Right renal pelvis (tissue), 4 donors: ENCODE measurements at regions not wholly inside any gene's neighbourhood (a gene's known extent, or its start where the extent isn't known, plus 50 kb on each side); places are given as distances from the start of the nearest gene placed in this dataset.

Source experiments
- DNase-seq, 4 donors: peaks; one replicate each; pipeline ENCODE4 v3.0.0-alpha.2; 2013; ENCODE audit warnings: low read depth in 4 of 4, low spot score in 3 of 4, missing footprints in 1 of 4

DNA sequence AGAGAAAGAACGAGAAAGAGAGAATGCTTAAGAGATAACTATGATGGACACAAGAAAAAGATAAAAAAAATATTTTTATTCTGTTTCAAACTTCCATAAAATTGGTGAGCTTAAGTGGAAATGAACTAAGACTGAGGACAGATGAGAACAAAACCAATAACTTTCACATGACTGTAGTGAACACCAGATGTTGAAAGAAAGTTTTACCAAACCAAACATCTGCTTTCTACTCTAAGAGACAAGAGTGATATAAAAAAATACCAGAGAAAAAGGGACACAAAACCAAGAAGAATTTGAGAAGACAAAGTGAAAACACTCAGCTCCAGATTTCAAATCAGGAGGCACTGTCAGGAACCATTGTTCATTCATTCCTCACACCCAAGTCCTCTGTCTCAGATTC is 147.9 kb downstream of the IMPG2 start:
- DNase-seq = no peak

DNA sequence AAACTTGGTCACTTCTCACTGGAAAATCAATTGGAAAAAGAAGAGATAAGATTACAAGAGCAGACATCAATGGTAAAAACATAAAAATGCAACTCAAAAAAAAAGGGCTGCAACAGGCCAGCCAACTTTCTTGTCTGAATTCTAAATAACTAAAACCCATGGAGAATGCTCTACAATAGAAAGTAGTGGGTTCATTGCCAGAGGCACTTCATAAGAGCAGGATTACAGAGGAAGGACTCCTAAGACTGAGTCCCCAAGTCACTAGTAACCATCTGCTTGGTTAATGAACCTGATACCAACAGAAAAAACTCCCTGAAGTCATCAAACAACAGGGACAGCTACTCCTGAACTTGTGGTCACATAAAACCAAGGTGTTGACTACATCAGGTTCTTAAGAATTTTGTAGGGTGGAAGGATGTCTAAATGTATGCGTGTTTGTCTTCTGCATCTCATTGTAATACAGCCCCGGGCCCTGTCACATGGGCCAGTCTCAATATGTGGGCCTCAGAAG is 148.6 kb downstream of the IMPG2 start:
- DNase-seq = no peak

DNA sequence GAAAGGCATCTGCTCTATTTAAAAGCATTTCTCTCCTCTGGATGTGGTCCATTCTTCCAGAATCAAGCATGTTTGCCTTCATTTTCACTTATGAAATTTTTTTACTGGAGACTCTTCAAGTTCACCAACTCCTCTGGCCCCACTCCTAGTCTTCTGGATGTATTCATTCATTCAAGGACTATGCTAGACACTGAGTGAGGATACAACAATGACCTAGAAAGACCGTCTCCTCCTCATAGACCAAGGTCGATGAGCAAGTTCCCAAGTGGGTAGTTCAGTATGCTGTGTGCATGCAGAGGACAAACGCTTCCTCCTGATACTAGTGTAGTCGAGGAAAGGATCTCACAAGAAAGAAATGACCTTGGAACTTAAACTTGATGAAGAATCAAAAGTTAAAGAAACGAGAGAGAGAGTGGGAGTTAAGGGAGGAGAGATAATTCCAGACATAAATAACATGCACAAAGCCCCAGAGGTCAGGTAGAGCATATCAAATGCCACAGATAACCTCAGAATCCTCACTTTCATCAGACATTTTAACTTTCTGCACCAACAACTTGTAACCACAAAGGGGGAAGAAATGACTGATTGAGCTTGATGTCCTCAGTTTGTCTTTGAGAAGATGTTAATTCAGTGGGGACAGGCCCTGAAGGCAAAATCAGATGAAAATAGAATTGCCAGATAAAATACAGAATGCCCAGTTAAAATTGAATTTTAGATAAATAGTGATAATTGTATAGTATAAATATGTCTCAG is 149.4 kb downstream of the IMPG2 start:
- no peak for DNase-seq

DNA sequence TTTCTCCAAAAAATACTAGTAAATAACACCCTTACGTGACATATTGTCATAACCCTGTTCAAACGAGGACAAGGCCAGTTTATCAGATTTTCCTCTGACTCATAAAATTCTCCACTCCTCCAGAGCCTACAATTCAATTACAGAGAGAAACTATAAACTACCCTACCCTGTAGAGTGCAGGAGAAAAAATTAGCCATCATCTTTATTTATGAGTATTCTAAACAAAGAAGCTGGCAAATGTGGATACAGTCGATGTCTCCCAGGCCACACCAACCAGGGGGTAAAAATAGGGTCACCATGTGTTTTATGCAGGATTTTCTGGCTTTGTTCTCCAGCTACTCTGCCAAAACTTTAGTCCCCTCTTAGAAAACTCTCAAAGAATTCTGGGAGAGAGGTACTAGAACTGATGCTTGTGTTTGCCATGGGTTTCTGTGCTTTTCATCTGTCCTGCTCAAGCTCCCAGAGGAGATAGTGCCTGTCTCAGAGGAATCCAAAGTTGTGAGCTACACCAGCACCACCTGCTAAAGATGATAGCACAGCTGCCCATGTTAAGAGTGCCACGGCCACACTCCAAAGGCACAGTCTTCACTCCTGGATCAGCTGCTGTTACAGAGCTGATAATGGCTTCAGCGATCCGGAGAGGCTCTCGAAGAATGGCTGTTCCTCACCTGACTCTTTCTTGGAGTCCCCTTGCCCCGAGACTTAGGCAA is 150.2 kb downstream of the IMPG2 start:
- no peak for DNase-seq

DNA sequence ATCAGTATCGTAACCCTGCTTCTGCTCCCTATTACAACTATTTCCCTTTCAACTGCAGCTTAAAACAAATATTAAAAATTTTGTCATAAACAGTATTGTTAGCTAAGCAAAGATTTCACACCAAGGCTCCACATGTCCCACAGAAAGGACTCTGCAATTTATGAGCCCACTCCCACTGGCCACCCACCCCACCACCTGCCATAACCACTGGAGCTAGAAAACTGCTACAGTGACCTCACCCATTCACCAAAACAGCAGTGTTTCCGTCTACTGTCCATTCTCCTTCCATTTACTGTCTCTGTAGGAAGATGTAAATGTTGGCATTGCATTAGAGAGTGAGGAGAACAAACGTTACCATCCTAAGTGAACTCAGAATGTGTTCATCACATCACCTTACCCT is 150.9 kb downstream of the IMPG2 start:
- no peak for DNase-seq

DNA sequence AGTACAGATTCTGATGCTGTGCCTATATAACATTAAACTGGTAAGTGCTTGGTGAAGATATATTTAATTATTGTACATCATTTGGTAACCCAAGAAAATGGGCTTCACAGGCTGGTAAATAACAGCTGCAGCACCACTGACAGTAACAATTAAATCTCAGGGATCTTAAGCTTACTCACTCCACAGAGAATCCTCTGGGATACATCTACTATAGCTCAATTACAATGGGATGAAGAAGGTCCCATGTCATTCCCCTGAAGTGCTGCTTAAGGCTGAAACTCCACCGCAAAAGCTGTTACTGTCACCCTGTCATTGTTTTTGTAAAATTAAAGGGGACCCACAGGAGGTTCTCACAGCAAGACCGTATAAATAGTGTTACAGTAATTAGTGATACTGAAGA is 153.0 kb downstream of the IMPG2 start:
- DNase-seq = no peak

DNA sequence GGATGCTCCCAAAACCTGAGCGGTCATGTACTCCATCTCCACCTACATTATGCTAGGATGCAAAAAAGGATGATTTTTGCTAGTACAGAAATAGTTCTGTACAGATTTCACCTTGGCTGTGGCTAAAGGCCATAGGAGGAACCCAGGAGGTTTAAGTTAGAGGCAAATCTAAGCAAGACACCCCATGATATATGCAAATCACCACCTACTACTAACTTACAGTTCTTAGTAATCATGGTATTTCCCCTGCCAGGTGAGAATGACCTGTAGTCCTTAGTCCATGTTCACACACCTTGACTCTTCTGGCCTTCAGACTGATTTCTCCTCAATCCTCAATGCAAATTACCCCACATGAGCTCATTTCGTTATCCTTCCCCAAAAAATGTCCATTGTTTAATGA is 154.2 kb downstream of the IMPG2 start:
- DNase-seq = no peak

DNA sequence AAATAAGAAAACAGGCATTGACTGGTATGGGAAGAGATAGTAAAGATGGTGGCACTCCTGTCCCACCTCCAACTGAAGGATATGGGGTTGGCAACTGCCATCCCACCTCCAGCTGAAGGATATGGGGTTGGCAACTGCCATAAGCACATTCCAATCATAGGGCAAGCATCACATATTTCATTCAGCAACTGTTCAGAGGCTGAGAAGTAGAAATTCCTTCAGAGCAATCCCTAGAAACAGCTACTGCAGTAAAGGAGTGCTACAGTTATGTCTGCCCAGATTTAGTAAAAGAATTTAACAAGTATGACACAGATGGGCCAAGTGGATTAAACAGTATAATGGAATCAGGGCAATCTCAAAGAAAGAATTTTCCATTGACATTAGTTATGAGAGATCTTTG is 156.8 kb downstream of the IMPG2 start:
- no peak for DNase-seq

DNA sequence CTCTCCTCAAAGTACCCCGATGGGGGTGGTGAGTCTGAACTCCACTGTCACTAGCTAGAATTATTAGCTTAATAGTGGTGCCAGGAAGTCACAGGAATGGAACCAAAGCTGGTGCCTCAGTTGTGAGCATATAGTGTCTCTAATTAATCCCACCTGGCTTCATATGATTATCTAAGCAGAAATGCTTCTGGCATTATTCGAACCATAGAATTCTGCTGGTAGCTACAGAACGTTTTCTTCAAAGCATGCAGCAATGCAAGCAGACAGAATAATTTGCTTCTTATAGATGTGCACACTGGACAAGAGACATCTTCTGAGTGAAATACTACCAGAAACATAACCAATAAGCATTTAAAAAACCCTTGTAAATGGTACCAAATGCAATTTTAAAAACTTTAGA is 160.9 kb downstream of the IMPG2 start:
- no peak for DNase-seq

DNA sequence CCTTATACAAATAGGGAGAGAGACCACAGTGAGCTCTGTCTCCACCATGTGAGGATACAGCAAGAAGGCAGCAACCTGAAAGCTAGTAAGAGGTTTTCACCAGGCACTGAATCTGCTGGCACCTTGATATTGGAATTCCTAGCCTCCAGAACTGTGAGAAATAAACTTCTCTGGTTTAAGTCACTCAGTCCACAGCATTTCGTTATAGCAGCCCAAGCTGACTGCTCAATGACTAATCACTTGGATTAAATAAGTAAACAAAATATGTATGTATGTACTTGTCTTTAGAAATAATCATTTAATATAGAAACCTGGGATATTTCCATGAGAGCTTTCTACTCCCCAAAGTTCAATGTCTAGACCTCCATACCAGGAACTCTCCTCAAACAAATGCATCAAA is 162.0 kb downstream of the IMPG2 start:
- DNase-seq = no peak

DNA sequence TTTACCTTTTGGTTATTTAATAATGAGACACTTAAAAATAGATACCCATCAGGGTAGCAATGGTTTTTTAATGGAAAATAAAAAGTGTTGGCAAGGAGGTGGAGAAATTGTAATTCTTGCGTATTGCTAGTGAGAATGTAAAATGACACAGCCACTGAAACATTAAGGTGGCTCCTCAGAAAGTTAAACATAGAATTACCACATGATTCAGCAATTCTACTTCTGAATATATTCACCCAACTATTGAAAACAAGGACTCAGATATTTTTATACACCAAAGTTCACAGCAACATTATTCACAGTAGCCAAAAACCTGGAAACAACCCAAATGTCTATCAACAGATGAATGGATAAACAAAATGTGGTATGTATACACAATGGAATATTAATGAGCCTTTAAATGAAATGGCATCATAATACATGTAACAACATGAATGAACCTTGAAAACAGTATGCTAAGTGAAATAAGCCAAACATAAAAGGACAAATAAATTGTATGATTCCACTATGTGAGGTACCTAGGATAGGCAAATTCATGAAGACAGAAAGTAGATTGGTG is 163.5 kb downstream of the IMPG2 start:
- DNase-seq = no peak

DNA sequence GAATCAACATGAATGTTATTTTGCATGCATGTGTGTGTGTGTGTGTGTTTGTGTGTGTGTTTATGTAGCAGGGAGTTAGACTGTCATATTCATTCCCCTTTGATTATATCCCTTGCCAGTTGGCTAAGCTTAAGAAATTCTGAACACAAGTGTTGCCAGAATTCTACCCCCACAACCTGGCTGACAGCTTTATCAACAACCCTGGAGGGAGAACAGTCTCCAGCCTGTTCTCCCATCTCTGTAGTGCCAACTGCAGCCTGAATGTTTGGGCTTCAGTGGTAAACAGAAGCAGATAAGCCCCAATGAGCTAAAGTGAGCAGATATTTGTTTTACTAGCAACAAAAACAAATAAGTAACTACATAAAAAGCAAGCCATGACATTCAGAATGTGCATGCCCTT is 162.6 kb upstream of the ABI3BP start:
- no peak for DNase-seq

DNA sequence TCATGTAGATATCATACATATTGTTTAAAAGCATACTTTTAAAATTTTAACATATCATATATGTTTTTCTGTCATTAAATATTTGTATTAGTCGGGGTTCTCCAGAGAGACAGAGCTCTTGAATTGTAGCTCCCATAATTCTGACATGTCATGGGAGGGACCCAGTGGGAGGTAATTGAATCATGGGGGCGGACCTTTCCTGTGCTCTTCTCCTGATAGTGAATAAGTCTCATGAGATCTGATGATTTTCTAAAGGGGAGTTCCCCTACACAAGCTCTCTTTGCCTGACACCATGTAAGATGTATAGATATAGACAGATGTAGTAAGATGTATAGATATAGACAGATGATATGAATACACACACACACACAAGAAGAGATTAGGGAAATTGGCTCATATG is 161.2 kb upstream of the ABI3BP start:
- no peak for DNase-seq

DNA sequence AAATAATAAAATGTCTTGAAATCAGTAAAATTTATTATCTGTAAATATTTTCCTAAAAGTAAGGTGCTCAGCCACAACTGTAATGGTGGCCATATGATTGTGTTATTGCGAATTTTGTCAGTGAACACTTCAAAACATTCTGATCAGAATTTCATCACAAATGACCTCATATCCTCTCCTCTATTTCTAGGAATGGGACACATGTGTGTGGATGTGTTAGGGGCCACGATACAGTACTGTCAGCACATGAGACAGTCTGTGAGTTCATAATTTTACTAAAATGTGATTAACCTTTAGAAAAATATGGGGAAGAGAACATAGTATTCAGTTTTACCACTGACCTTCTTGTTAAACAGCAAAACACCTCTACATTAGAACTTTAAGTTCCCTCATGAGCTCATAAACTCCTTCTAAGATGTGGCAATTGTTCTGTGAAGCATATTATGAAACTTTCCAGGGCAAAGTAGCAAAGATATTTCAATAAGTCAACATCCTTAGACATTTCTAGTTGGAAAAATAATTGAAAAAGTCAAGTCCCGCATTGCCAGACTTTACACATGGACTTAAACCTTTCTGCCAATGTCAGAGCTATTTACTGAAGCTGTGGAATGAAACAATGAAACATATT is 158.2 kb upstream of the ABI3BP start:
- DNase-seq = no peak

DNA sequence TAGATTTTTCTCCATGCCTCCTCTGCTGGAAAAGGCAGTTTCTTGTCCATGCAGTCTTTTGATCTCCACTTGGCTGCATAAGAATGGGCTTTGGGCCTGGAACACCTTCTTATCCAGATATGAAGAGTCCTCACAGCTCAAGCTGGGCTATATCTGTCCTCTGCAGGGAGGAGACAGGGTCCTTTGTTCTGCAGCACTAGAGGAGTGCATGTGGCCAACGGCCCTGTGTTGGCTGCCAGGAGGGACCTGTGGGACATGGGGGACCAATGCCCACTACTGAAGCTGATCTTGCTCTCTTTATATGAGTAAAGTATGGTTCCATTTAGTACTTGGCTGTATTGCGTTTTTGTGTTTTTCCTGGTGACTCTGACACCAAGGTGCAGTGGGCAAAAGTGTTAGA is 157.3 kb upstream of the ABI3BP start:
- no peak for DNase-seq

DNA sequence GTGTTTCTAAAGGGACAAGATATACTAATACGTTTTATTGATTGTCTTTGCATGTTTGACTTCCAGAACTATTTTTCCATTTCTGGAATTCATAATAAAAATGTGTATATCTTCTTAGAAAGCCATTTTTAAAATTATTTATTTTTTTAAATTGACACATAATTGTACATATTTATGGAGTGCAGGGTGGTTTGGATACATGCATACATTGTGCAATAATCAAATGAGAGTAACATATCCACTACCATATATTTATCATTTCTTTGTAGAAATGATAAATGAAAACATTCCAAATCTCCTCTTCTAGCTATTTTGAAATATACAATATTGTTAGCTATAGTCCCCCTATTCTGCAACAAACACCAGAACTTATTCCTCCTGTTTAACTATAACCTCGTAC is 156.5 kb upstream of the ABI3BP start:
- no peak for DNase-seq

DNA sequence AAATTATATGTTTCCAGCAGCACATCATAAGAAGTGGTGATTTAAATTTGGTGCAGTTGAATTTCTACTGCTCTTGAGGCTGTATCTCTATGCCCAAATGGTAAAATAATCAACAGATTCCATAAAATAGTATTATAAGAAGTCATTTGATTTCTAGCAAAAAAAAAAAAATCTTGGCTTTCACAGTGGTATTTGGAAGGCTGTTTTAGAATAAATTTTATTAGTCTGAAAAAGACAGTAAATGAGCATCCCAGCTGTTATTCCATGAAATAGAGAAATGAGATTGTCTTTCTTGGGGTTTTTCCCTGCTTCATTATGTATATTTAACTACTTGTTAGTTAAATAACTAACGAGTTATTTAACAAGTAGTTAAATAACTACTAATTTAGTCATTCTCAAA is 156.0 kb upstream of the ABI3BP start:
- DNase-seq = no peak

DNA sequence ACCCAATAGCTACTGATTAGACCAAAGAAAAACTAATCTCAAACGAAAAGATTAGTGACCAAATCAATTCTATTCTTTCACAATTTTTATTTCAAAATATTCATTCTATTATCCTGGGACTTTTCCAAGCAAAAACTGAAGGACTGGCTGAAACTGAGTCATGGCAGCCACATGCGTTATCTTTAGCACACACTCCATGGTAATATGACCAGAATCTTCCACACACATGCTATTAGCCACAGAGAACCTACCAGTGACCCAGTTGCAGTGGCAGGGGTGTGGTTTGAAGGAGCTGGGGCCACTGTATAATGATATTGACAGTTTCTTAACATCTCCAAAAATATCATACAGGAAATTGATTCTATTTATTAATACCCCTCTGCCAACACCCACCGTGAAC is 154.8 kb upstream of the ABI3BP start:
- no peak for DNase-seq

DNA sequence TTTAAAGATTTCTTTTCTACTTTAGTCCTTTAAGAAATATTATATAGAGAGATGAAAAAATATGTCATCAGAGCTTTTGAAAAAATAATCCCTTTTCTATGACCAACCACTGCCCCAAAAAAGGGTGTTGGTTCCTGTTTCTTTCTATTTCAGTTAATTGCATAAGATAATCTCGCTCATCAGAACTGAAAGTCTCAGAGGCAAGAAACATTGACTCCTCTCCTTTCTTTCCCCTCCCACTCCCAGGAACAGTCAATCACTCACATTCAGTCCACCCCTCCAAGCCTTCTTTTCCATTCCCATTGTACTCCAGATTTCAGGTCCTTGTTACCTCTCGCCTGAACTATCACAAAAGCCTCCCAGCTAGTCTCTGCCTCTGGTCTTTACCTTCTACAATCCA is 153.7 kb upstream of the ABI3BP start:
- no peak for DNase-seq

DNA sequence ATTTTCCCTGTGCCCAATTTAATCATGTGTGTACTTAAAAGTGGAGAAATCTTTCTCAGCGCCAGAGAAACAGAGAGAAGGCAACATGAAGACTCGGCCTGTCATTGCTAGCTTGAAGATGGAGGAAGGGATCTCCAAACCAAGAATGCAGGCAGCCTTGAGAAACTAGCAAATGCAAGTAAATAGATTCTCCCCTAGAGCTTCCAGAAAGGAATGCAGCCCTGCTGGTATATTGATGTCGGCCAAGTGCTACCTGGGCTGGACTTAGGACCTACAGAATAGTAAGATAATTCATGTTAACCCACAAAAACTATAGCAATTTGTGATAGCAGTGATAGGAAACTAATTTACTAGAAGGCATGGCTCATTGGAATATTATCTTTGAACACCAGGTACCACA is 150.9 kb upstream of the ABI3BP start:
- no peak for DNase-seq

DNA sequence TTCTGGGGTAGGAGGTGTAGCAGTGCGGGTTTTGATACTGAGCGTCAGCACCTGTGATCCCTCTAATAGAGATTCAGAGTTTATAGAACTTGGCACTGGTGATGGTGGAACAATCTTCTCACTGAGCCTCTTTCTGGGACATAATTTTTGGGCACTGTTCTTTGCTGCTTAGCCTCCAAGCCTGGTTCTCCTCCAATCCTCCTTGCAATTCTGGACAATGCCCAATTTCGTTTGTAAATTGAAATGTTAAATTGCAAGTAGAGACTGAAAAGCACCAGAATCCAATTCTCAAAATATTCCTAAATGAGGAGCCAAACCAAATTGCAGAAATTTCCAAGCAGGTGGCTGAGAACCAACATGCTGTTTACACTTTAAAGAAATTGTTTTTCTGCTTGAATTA is 149.8 kb upstream of the ABI3BP start:
- no peak for DNase-seq

DNA sequence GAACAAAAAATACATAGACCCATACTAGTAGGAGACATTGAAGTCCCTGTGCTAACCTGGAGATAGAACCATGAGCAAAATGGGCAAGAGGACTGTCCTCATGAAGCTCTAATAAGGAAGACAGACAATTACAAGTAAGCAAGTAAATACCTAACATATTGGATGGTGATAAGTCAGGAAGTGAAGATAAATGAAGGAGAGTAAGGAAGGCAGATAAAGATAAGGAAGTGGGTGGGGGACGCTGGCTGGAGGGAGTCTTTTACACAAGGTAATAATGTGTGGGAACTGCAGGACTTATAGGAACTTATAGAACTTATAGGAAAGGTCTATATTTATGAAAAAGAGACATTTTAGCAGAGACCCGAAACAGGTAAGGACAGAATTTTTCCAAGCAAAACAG is 148.9 kb upstream of the ABI3BP start:
- DNase-seq = no peak
